SJSA1 (cell line): ENCODE measurements at regions not wholly inside any gene's neighbourhood (a gene's known extent, or its start where the extent isn't known, plus 50 kb on each side); places are given as distances from the start of the nearest gene placed in this dataset.
A peak's percentile ranks its signal among the peaks of the same experiment; 100 is the strongest.

Experiments
- DNase-seq, 2 experiments: peaks; one replicate each; pipeline ENCODE4 v3.0.0-alpha.2; 2015 to 2020; ENCODE audit warnings: low spot score in 2 of 2, low read depth in 1 of 2
- H3K27ac ChIP-seq: fragments of 250-450 bp; sonication (Bioruptor Pico); 2 replicates; pipeline ENCODE4 v1.5.1; 2020; ENCODE audit warnings: mild to moderate bottlenecking, moderate library complexity
- H3K27me3 ChIP-seq: fragments of 250-450 bp; sonication (Bioruptor Pico); replicated peaks from 2 replicates; pipeline ENCODE4 v1.5.1; 2020; ENCODE audit warnings: mild to moderate bottlenecking, moderate library complexity
- H3K36me3 ChIP-seq: fragments of 250-450 bp; sonication (Bioruptor Pico); 2 replicates; pipeline ENCODE4 v1.5.1; 2020; ENCODE audit warnings: mild to moderate bottlenecking
- H3K4me1 ChIP-seq: fragments of 250-450 bp; sonication (Bioruptor Pico); replicated peaks from 2 replicates; pipeline ENCODE4 v1.6.1; 2021; ENCODE audit warnings: mild to moderate bottlenecking
- H3K4me3 ChIP-seq: fragments of 250-450 bp; sonication (Bioruptor Pico); 2 replicates; pipeline ENCODE4 v1.5.1; 2020; ENCODE audit warnings: mild to moderate bottlenecking
- H3K9me3 ChIP-seq: fragments of 250-450 bp; sonication (Bioruptor Pico); replicated peaks from 2 replicates; pipeline ENCODE4 v1.5.1; 2020; ENCODE audit warnings: mild to moderate bottlenecking

DNA sequence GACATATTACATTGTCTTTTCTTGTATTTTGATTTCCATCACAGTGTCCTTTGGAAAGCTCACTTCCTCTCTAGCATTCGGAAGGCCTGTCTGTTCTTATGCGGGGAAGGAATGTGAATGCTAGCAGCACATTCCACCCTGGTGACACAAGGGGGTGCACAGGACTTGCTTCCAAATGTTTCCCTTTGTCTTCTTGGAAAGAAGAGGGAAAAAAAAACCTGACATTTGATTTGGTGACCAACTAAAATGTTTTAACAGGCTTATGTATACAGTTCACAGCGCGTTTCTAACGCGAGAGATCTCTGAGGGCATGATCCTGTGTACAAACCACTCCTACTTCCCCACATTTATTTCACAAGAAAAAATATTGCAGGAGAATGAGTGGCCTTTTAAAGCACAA, 107.6 kb upstream of the FXR1 start:
- DNase-seq = peak in 1 of 2 experiments; percentile 19
- H3K27ac ChIP-seq = no peak overlapping the region
- no peaks in the 10 kb centered on the region for H3K9me3 ChIP-seq
- H3K4me3 ChIP-seq = no peak overlapping the region
- H3K27me3 ChIP-seq = no peaks in the 10 kb centered on the region
- no peaks in the 10 kb centered on the region for H3K36me3 ChIP-seq
- H3K4me1 ChIP-seq = no peaks in the 10 kb centered on the region

GRCh38 chr3:180808823-180809575, 103.5 kb upstream of the FXR1 start:
- Histone ChIP-seq H3K4me1 (no peaks in the 10 kb centered on the region), H3K36me3 (no peaks in the 10 kb centered on the region), H3K27ac (no peak overlapping the region), H3K4me3 (no peak overlapping the region), H3K9me3 (no peaks in the 10 kb centered on the region), H3K27me3 (no peaks in the 10 kb centered on the region; the same call in 1 of the 2 replicates)
- no peak for DNase-seq

GRCh38 chr3:180820400-180820799, 92.1 kb upstream of the FXR1 start:
- Histone ChIP-seq H3K4me1 (no peaks in the 10 kb centered on the region), H3K36me3 (no peaks in the 10 kb centered on the region), H3K4me3 (no peak overlapping the region), H3K9me3 (no peaks in the 10 kb centered on the region), H3K27me3 (no peaks in the 10 kb centered on the region), H3K27ac (no peak overlapping the region)
- DNase-seq = no peak

DNA sequence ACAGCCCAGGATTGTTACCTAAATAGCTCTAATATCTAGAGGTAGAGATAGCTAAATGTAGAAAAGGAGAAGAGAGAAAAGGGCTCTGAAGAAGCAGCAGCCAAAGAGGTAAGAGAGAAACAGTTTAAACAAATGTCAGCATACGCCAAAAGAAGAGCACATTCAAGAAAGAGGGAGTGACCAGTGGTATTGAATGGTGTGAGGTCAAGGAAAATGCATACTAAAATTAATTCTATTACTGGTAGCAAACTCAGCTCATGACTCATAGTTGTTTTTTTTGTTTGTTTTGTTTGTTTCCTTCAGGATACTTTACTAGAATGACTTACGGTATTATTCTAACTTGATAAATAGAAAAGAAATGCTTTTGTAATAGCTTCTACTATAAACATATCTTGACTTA, 86.5 kb upstream of the FXR1 start:
- H3K4me1 ChIP-seq = no peaks in the 10 kb centered on the region
- no peaks in the 10 kb centered on the region for H3K36me3 ChIP-seq
- H3K27me3 ChIP-seq = no peaks in the 10 kb centered on the region
- H3K4me3 ChIP-seq = no peak overlapping the region
- DNase-seq = peak in 1 of 2 experiments; percentile 1
- H3K9me3 ChIP-seq = no peaks in the 10 kb centered on the region
- H3K27ac ChIP-seq = no peak overlapping the region

- DNase-seq = no peak
- Histone ChIP-seq H3K27me3 (no peaks in the 10 kb centered on the region), H3K36me3 (no peaks in the 10 kb centered on the region), H3K9me3 (no peaks in the 10 kb centered on the region), H3K4me3 (no peak overlapping the region), H3K4me1 (no peaks in the 10 kb centered on the region), H3K27ac (no peak overlapping the region)
Measured at GRCh38 chr3:180827171-180827570, 85.3 kb upstream of the FXR1 start.

DNA sequence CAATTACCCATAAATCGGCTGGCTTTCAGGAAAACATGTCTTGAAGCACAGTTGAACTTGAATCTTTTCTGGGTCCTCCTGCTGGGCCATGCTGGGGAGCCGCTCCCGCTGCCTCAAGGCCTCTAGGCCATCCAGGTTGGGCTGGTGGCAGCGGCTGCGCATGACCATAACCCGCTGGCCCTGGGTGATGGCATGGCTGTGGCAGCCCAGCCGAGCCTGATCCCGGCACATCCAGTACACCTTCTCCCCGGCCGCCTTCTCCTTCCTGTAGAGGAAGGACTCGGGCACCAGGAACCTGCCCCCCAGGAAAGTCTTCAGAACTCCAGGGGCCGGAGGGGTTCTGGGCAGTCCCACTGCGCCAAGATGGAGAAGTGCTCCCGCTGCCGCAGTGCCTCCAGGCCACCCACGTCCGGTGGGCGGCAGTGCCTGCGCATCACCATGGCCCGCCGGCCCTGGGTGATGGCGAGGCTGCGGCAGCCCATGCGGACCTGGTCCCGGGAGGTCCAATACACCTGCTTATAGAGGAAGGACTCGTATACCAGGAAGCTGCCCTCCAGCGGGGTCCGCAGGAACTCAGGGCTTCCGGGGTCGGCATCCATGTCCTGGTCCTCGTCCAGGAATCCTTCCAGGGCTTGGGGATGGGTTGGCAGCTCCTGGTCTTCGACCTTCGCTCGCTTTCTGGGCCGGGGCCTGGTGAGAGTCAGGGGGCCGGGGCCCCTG, 84.3 kb upstream of the FXR1 start:
- no peaks in the 10 kb centered on the region for H3K9me3 ChIP-seq
- H3K27me3 ChIP-seq = no peaks in the 10 kb centered on the region
- H3K4me1 ChIP-seq = no peaks in the 10 kb centered on the region
- H3K4me3 ChIP-seq = no peak overlapping the region
- no peak overlapping the region for H3K27ac ChIP-seq
- H3K36me3 ChIP-seq = no peaks in the 10 kb centered on the region
- no peak for DNase-seq

DNA sequence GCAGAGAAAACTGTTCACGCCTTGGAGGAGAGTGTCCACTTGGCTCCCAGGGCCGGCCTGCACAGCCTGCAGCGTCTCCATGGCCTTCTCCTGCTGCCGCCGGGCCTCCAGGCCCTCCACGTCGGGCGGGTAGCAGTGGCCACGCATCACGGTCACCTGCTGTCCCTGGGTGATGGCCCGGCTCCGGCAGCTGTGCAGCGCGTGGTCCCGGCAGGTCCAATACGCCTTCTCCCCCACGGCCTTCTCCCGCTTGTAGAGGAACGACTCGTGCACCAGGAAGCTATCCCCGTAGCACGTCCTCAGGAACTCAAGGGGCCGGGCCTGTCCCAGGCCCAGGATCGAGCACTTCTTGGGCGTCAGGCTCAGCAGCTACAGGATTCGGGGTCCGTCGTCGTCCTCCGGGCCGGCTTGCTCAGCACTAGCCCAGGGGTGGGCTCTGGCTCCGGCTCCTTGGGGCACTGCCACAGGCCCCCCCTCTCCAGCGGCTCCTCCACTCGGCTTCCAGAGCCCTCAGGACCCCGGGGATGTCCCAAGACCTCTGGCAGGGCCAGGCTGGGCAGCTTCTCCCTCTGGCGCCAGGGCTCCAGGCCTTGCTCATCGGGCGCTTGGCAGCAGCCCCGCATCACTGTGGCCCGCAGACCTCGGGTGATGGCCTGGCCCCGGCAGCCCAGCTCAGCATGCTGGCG, 83.6 kb upstream of the FXR1 start:
- no peak for DNase-seq
- no peak overlapping the region for H3K27ac ChIP-seq
- no peaks in the 10 kb centered on the region for H3K27me3 ChIP-seq
- no peaks in the 10 kb centered on the region for H3K9me3 ChIP-seq
- H3K36me3 ChIP-seq = no peaks in the 10 kb centered on the region
- no peak overlapping the region for H3K4me3 ChIP-seq
- H3K4me1 ChIP-seq = no peaks in the 10 kb centered on the region

GRCh38 chr3:180829409-180830405, 82.8 kb upstream of the FXR1 start:
- DNase-seq = no peak
- H3K4me3 ChIP-seq = no peak overlapping the region
- no peaks in the 10 kb centered on the region for H3K9me3 ChIP-seq
- no peaks in the 10 kb centered on the region for H3K4me1 ChIP-seq
- no peaks in the 10 kb centered on the region for H3K36me3 ChIP-seq
- no peak overlapping the region for H3K27ac ChIP-seq
- no peaks in the 10 kb centered on the region for H3K27me3 ChIP-seq

DNA sequence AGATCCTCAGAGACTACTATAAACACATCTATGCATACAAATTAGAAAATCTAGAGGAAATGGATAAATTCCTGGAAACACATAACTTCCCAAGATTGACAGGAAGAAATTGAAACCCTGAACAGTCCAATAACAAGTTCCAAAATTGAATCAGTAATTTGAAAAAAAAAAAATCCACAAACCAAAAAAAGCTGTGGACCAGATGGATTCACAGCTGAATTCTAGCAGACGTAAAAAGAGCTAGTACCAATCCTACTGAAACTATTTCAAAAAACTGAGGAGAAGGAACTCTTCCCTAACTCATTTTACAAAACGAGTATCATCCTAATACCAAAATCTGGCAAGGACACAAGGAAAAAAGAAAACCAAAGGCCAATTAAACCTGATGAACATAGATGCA, 77.0 kb upstream of the FXR1 start:
- Histone ChIP-seq H3K27ac (no peak overlapping the region), H3K9me3 (no peaks in the 10 kb centered on the region), H3K27me3 (no peaks in the 10 kb centered on the region), H3K4me1 (no peaks in the 10 kb centered on the region), H3K4me3 (no peak overlapping the region), H3K36me3 (no peaks in the 10 kb centered on the region)
- no peak for DNase-seq

DNA sequence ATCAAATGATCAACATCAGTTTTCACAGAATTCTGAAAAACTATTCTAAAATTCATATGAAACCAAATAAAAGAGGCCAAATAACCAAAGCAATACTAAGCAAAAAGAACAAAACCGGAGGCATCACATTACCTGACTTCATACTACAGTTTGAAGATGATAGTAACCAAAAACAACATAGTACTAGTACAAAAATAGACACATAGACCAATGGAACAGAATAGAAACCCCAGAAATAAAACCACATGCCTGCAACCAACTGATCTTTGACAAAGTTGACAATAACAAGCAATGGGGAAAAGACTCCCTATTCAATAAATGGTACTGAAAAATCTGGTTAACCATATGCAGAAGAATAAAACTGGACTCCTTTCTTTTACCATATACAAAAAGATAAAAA, 75.7 kb upstream of the FXR1 start:
- Histone ChIP-seq H3K9me3 (no peaks in the 10 kb centered on the region), H3K4me1 (no peaks in the 10 kb centered on the region), H3K27ac (no peak overlapping the region), H3K27me3 (no peaks in the 10 kb centered on the region), H3K36me3 (no peaks in the 10 kb centered on the region), H3K4me3 (no peak overlapping the region)
- no peak for DNase-seq

GRCh38 chr3:180854887-180855286, 57.6 kb upstream of the FXR1 start:
- H3K4me3 ChIP-seq = no peak overlapping the region
- H3K9me3 ChIP-seq = no peaks in the 10 kb centered on the region
- H3K27me3 ChIP-seq = no peaks in the 10 kb centered on the region
- no peaks in the 10 kb centered on the region for H3K4me1 ChIP-seq
- no peak for DNase-seq
- H3K27ac ChIP-seq = no peak overlapping the region
- no peaks in the 10 kb centered on the region for H3K36me3 ChIP-seq

DNA sequence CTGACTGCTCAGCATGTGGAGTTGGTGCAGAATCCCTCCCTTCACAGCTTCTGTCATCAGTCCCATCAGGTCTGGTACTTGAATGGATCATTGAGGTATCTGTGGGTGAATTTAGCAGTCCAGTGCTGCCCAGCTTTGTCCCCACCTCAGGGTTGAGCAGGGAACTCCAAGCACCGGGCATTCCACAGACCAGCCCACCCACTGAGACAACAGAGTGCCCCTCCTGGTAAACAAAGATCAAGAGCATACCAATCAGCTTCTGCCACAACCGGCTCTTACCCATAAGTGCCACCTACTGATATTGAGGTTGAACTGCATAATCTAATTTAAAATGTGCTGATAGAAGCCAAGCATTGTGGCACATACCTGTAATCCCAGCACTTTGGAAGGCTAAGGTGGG, 57.1 kb upstream of the FXR1 start:
- no peaks in the 10 kb centered on the region for H3K9me3 ChIP-seq
- H3K36me3 ChIP-seq = no peaks in the 10 kb centered on the region
- DNase-seq = peak in 1 of 2 experiments; percentile 9
- H3K4me3 ChIP-seq = no peak overlapping the region
- no peak overlapping the region for H3K27ac ChIP-seq
- no peaks in the 10 kb centered on the region for H3K27me3 ChIP-seq
- H3K4me1 ChIP-seq = no peaks in the 10 kb centered on the region

- no peak overlapping the region for H3K27ac ChIP-seq
- H3K27me3 ChIP-seq = no peaks in the 10 kb centered on the region
- H3K36me3 ChIP-seq = no peaks in the 10 kb centered on the region
- no peaks in the 10 kb centered on the region for H3K4me1 ChIP-seq
- H3K4me3 ChIP-seq = no peak overlapping the region
- DNase-seq = no peak
- H3K9me3 ChIP-seq = no peaks in the 10 kb centered on the region
Measured at GRCh38 chr3:180855956-180856355, 56.5 kb upstream of the FXR1 start.
